A549 (cell line): ENCODE measurements at regions not wholly inside any gene's neighbourhood (a gene's known extent, or its start where the extent isn't known, plus 50 kb on each side); places are given as distances from the start of the nearest gene placed in this dataset.

ENCODE experiments used
- CHD4 ChIP-seq: fragments of 200-600 bp; sonication (generic); IDR thresholded peaks from 2 replicates; pipeline ENCODE4 v1.6.1; 2016; ENCODE audit warnings: antibody characterized with exemption, mild to moderate bottlenecking, borderline replicate concordance
- CTCF ChIP-seq: fragments of >200 bp; sonication (Bioruptor Twin); formaldehyde crosslinking; IDR thresholded peaks from 3 replicates; pipeline ENCODE4 v1.5.1; 2016
- EP300 ChIP-seq, 2 experiments: fragments of >200 bp; sonication (Bioruptor Twin); formaldehyde crosslinking; IDR thresholded peaks; 2 replicates in 1 of 2; 3 replicates in 1 of 2; pipeline ENCODE4 v1.6.1; 2016 to 2017
- JUN ChIP-seq, 2 experiments: fragments of >200 bp; sonication (Bioruptor Twin); formaldehyde crosslinking; IDR thresholded peaks; 2 replicates in 1 of 2; 3 replicates in 1 of 2; pipeline ENCODE4 v1.6.1; 2016 to 2017
- MAFK ChIP-seq: fragments of 450-650 bp; IDR thresholded peaks from 2 replicates; pipeline ENCODE4 v1.6.1; 2014; ENCODE audit not compliant: partially characterized antibody
- MAZ ChIP-seq: fragments of 150-350 bp; IDR thresholded peaks from 2 replicates; pipeline ENCODE4 v1.6.1; 2014; ENCODE audit warnings: antibody characterized with exemption, low read depth, low read length, borderline replicate concordance
- MYC ChIP-seq: IDR thresholded peaks from 2 replicates; pipeline ENCODE4 v1.6.1; 2012; ENCODE audit warnings: mild to moderate bottlenecking, inconsistent platforms, low read length, improper control_type of control experiment, borderline replicate concordance
- PHF8 ChIP-seq: fragments of 200-600 bp; sonication (generic); IDR thresholded peaks from 2 replicates; pipeline ENCODE4 v1.6.1; 2016; ENCODE audit warnings: low read depth, mild to moderate bottlenecking, antibody characterized with exemption, moderate library complexity, borderline replicate concordance
- POLR2A ChIP-seq: IDR thresholded peaks from 2 replicates; pipeline ENCODE4 v1.6.1; 2012; ENCODE audit warnings: mild to moderate bottlenecking, low read length
- RCOR1 ChIP-seq: fragments of 150-350 bp; IDR thresholded peaks from 2 replicates; pipeline ENCODE4 v1.6.1; 2014; ENCODE audit warnings: antibody characterized with exemption, low read length, low read depth
- ZFP36 ChIP-seq: fragments of 450-650 bp; IDR thresholded peaks from 2 replicates; pipeline ENCODE4 v1.6.1; 2014; ENCODE audit warnings: borderline replicate concordance; ENCODE audit not compliant: partially characterized antibody
- TF ChIP-seq, protein P1 (sequence below): fragments of 200-600 bp; sonication (generic); IDR thresholded peaks from 2 replicates; pipeline ENCODE4 v1.6.1; 2016; ENCODE audit warnings: antibody characterized with exemption, mild to moderate bottlenecking, moderate library complexity
- TF ChIP-seq, protein P2 (sequence below): IDR thresholded peaks from 2 replicates; pipeline ENCODE4 v1.6.1; 2012

DNA sequence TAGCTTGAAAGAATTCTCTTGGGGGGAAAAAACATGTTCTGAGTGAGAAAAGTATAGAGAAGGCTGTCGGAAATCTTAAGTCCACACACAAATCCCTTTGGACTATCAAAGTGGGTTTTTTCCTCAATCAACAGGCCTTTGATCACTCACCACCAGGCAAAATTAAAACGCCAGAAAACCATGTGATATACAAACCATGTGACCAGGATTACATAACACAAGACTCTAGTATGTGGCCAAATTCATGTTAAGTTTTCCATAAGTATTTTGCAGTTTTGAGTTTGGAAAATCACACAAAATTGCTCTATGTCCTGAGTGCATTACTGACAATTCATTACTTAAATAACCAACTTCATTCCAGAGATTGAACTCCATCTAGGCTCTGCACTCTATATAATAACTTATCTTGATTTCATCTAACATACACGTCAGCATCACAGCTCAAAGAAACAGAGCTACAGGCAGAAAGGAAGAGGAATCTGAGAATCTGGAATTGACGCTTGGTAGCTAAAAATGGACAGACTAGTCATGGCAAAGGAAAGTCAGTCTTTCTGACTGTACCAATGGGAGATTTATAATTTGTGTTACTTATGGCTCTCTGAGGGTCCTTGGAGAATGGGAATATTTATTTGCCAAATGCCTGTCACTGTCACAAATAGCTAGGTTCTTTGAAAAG is 383.5 kb downstream of the SFMBT2 start:
- no peak for TF ChIP-seq RCOR1
- no peak for TF ChIP-seq MAZ
- no peak for TF ChIP-seq CTCF
- no peak for TF ChIP-seq MYC
- TF ChIP-seq, protein P1, sequence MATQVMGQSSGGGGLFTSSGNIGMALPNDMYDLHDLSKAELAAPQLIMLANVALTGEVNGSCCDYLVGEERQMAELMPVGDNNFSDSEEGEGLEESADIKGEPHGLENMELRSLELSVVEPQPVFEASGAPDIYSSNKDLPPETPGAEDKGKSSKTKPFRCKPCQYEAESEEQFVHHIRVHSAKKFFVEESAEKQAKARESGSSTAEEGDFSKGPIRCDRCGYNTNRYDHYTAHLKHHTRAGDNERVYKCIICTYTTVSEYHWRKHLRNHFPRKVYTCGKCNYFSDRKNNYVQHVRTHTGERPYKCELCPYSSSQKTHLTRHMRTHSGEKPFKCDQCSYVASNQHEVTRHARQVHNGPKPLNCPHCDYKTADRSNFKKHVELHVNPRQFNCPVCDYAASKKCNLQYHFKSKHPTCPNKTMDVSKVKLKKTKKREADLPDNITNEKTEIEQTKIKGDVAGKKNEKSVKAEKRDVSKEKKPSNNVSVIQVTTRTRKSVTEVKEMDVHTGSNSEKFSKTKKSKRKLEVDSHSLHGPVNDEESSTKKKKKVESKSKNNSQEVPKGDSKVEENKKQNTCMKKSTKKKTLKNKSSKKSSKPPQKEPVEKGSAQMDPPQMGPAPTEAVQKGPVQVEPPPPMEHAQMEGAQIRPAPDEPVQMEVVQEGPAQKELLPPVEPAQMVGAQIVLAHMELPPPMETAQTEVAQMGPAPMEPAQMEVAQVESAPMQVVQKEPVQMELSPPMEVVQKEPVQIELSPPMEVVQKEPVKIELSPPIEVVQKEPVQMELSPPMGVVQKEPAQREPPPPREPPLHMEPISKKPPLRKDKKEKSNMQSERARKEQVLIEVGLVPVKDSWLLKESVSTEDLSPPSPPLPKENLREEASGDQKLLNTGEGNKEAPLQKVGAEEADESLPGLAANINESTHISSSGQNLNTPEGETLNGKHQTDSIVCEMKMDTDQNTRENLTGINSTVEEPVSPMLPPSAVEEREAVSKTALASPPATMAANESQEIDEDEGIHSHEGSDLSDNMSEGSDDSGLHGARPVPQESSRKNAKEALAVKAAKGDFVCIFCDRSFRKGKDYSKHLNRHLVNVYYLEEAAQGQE = no peak
- TF ChIP-seq EP300 (IDR thresholded peaks at IDR 0.05) = no peak
- no peak for TF ChIP-seq POLR2A
- TF ChIP-seq, protein P2, sequence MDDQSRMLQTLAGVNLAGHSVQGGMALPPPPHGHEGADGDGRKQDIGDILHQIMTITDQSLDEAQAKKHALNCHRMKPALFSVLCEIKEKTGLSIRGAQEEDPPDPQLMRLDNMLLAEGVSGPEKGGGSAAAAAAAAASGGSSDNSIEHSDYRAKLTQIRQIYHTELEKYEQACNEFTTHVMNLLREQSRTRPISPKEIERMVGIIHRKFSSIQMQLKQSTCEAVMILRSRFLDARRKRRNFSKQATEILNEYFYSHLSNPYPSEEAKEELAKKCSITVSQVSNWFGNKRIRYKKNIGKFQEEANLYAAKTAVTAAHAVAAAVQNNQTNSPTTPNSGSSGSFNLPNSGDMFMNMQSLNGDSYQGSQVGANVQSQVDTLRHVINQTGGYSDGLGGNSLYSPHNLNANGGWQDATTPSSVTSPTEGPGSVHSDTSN = no peak
- TF ChIP-seq PHF8 = no peak
- no peak for TF ChIP-seq JUN (IDR thresholded peaks at IDR 0.05)
- TF ChIP-seq MAFK = no peak
- TF ChIP-seq ZFP36 = no peak
- TF ChIP-seq CHD4 = no peak
